ENCODE measurements at regions not wholly inside any gene's neighbourhood (a gene's known extent, or its start where the extent isn't known, plus 50 kb on each side); places are given as distances from the start of the nearest gene placed in this dataset.

DNA sequence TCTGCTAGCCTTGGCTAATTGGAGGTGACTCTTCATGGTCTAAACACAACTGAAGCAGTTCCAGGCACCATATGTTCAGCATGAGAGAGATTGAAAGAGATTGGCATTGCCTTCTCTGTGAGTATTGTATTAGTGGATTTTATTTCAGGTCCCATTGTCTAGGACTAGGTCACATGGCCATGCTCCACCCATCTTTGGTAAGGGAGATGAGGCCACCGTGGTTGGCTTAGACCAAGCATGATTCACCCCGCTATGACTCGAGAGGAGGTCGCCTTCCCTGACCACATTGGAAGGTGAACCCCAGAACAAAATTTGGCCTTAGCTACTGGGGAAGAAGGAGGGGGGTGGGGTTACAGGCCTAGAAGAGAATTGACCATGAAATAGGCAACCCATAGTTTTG lies 109.9 kb upstream of the BCOR start:
- Histone ChIP-seq H3K27ac (ENCODE audit: low read depth in 2 of 2, low read length in 2 of 2) (no peak overlapping the region), H3K9ac (ENCODE audit: low read length in 3 of 3) (no peak overlapping the region), H3K4me3 (ENCODE audit: low read length in 3 of 3) (no peak overlapping the region), H3K9me3 (ENCODE audit: control insufficient read depth in 2 of 3, insufficient read depth in 1 of 3, low read length in 3 of 3) (no peaks in the 10 kb centered on the region), H3K27me3 (ENCODE audit: control insufficient read depth, insufficient read depth, low read length) (no peaks in the 10 kb centered on the region), H3K4me1 (ENCODE audit: control insufficient read depth in 2 of 3, insufficient read depth in 2 of 3, low read depth in 1 of 3, low read length in 3 of 3) (no peaks in the 10 kb centered on the region), H3K36me3 (ENCODE audit: control insufficient read depth in 2 of 3, insufficient read depth in 3 of 3, low read length in 3 of 3) (no peaks in the 10 kb centered on the region)
- intact Hi-C loops (cut with DNase I), result no loop called here
- no peak for DNase-seq
- no peak for FAIRE-seq
- TF ChIP-seq, protein P1, sequence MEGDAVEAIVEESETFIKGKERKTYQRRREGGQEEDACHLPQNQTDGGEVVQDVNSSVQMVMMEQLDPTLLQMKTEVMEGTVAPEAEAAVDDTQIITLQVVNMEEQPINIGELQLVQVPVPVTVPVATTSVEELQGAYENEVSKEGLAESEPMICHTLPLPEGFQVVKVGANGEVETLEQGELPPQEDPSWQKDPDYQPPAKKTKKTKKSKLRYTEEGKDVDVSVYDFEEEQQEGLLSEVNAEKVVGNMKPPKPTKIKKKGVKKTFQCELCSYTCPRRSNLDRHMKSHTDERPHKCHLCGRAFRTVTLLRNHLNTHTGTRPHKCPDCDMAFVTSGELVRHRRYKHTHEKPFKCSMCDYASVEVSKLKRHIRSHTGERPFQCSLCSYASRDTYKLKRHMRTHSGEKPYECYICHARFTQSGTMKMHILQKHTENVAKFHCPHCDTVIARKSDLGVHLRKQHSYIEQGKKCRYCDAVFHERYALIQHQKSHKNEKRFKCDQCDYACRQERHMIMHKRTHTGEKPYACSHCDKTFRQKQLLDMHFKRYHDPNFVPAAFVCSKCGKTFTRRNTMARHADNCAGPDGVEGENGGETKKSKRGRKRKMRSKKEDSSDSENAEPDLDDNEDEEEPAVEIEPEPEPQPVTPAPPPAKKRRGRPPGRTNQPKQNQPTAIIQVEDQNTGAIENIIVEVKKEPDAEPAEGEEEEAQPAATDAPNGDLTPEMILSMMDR (IDR thresholded peaks at IDR 0.05; ENCODE audit: borderline replicate concordance, extremely low read depth, insufficient read depth), result no peak

DNA sequence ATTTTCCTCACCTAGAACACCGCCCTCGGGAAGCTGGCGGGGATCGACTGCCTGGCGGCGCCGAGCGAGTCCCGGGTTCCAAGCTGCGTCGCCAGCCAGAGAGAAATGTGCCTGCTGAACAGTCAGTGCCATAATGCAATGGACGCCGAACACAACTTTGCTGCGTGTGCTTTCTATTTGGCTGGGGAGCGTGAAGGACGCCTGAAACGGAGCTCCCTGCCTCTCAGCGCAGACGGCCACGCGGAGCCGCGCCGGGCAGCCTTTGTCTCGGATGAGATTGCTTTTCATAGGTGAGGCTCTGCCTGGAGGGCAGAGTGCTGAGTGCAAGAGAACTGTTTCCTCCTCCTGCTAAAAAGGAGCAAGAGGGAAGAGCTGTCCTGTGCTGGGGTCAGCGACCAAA lies 107.7 kb upstream of the BCOR start:
- Histone ChIP-seq H3K9me3 (ENCODE audit: control insufficient read depth in 2 of 3, insufficient read depth in 1 of 3, low read length in 3 of 3) (no peaks in the 10 kb centered on the region), H3K36me3 (ENCODE audit: control insufficient read depth in 2 of 3, insufficient read depth in 3 of 3, low read length in 3 of 3) (no peaks in the 10 kb centered on the region), H3K27me3 (ENCODE audit: control insufficient read depth, insufficient read depth, low read length) (no peaks in the 10 kb centered on the region), H3K4me3 (ENCODE audit: low read length in 3 of 3) (peak overlapping the region in 1 of 3 donors; percentile 39), H3K9ac (ENCODE audit: low read length in 3 of 3) (no peak overlapping the region), H3K4me1 (ENCODE audit: control insufficient read depth in 2 of 3, insufficient read depth in 2 of 3, low read depth in 1 of 3, low read length in 3 of 3) (no peaks in the 10 kb centered on the region), H3K27ac (ENCODE audit: low read depth in 2 of 2, low read length in 2 of 2) (no peak overlapping the region)
- intact Hi-C loops (cut with DNase I), result no loop called here
- TF ChIP-seq, protein P1 (IDR thresholded peaks at IDR 0.05; ENCODE audit: borderline replicate concordance, extremely low read depth, insufficient read depth), result no peak
- no peak for FAIRE-seq
- DNase-seq, result peak in 1 of 5 donors; percentile 9

DNA sequence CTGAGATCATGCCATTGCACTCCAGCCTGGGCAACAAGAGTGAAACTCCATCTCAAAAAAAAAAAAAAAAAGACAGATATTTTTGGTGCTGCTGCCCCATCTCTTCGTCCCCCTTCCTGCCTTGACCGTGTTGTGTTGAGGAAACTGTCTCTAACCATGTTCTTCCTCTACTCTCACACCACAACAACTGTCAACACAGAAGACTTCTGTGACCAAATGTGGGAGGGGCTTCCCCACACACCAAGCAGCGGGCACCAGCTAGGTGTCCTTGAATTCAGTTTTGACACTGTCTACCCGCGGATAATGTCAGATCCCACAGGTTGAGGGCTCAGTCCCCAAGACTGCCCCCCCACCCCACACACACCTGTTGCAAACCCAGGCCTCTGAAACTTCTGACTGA lies 104.7 kb upstream of the BCOR start:
- no peaks in the 10 kb centered on the region for H3K27me3 ChIP-seq (ENCODE audit: control insufficient read depth, insufficient read depth, low read length)
- intact Hi-C loops (cut with DNase I), result no loop called here

More for the DNA sequence above, 104.7 kb upstream of the BCOR start:
- Histone ChIP-seq H3K4me1 (ENCODE audit: control insufficient read depth in 2 of 3, insufficient read depth in 2 of 3, low read depth in 1 of 3, low read length in 3 of 3) (no peaks in the 10 kb centered on the region), H3K4me3 (ENCODE audit: low read length in 3 of 3) (no peak overlapping the region), H3K36me3 (ENCODE audit: control insufficient read depth in 2 of 3, insufficient read depth in 3 of 3, low read length in 3 of 3) (no peaks in the 10 kb centered on the region), H3K9ac (ENCODE audit: low read length in 3 of 3) (no peak overlapping the region), H3K27ac (ENCODE audit: low read depth in 2 of 2, low read length in 2 of 2) (no peak overlapping the region), H3K9me3 (ENCODE audit: control insufficient read depth in 2 of 3, insufficient read depth in 1 of 3, low read length in 3 of 3) (no peaks in the 10 kb centered on the region)
- DNase-seq (no peak), FAIRE-seq (no peak)
- TF ChIP-seq, protein P1 (IDR thresholded peaks at IDR 0.05; ENCODE audit: borderline replicate concordance, extremely low read depth, insufficient read depth), result no peak

Measured in kidney (tissue), 13 donors.